CD4-positive, alpha-beta T cell treated with Interleukin-21 for 1 hour (primary cell): ENCODE measurements at regions not wholly inside any gene's neighbourhood (a gene's known extent, or its start where the extent isn't known, plus 50 kb on each side); places are given as distances from the start of the nearest gene placed in this dataset.

ENCODE experiments used
- DNase-seq: peaks from one replicate; pipeline ENCODE4 v3.0.0-alpha.2; 2020

DNA sequence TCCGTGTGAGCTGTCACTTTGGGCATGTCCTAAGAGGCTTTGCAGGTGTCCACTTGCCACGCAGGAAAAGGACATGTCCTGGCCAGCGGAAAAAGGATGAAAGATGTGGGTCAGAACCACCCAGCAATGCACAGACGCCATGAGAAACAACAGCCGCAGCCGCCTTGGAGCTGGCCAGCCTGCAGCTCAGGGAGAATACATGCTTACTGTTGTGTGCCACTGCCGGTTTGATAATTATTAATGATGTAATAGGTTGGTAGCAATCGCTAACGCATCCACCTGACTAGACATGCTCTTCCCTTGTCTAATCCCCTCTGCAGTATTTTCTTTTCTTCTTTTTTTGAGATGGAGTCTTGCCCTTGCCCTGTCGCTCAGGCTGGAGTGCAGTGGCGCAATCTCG, 221.7 kb downstream of the HAUS1 start:
- no peak for DNase-seq

DNA sequence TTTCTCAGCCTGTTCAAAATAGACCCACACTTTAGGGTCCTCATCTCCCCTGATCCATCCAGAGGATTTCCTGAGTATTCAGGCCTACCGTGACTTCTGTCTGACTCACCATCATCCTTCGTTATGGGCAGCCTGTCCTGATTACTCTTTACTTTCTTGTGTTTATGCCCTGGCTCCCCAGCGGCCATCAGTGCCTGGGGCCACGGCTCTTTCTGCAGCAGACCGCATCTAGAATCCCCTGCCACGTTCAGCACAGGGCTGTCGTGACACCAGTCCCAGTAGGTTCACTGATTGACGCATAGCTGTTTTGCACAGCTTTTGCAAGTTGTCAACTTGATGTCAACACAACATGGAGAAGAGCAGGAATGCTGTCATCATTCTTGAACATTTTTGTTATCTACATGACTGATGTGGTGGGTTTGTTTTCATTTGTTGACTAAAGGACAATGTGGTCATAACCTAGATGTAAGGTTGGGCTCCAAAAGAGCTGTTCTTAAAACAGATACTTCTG, 225.6 kb downstream of the HAUS1 start:
- DNase-seq: no peak

DNA sequence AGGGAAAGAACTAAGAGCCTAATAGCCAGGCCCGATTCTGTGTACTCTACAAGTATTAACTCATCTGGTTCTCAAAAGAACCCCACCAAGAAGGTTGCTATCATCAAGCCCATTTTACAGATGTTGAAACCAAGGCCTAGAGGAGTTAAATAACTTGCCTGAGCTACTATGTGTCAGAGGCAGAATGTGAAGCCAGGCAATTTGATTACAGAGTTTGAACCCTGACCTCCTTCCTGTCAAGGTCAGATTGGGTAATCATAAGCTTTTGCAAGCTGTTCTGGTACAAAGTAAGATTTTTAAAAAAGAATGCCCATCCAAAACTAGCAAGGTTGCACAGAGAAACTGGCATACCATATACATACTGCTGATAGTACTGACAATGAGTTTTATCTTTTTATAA, 227.1 kb downstream of the HAUS1 start:
- DNase-seq: no peak

DNA sequence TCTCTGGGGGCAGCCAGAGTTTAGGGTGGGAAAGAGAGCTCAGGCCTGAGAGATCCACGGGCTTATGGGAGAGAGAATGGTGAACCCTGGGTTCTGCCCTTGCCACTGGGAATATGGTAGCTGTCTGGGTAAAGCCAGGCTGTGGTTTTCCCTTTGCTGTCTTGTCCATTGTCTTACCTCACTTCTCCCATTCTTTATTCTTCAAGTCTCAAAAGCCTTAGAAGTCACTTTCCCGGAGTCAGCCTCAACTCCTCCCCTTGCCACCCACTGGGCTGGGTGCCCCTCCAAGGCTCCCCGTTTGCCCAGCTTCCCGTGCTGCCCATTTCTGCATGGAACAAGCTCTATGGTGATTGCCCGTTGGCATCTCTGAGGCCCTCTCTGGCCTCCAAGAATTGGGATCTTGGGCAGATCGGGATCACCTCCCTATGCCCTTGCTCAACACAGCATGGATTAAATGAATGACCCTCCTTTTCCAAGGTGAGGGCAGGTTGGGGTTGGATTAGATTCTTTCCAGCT, 228.2 kb downstream of the HAUS1 start:
- no peak for DNase-seq

DNA sequence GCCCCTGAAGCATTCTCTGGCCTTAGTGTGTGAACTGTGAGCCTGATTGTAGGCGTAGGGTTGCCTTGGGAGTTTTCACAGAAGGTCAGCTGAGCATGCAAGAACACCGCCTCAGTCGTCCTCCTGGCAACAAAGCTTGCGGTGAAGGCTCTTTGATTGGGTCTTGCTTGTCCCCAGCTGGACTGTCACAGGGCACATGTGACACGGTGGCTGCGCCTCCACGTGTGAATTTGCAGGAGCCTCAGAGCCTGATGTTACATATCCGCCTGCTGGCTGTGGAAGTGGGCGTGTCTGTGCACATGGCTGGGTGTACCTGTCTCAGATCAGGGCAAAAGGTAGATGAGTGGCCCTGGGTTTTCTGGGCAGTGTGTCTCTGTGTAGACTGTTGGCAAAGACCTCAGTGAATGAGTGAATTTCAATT, 228.7 kb downstream of the HAUS1 start:
- DNase-seq: no peak

DNA sequence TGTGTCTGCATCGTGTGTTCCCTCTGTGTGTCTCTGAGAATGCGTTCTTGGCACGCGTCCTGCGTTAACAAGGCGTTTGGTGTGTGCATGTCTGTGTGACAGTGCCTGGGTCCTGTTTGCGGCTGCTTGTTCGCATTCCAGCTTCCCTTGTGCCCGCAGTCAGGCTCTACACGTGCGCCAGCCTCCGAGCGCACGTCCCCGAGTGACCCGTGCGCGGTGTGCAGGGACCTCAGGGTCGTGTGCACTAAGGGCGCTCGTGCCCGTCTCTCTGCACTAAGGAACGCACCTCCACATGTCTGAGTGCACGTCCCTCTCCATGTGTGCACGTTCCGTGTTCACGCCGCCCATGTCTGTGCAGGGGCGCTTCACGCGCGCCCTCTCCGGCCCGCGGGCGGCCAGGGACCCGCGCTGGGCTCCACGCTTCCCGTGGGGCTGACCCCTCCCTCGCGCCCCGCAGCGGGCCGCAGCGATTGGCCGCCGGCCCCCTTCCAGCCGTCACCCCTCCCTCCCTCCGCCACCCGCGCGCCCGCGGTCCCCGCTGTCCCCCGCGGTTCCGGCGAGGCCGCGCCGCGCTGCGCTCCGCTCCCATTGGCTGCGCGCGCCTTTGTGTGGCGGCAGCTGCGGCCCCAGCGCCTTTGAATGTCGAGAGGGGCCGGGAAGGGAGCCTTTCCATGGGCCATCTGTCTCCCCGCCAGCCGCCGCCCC, 229.4 kb downstream of the HAUS1 start:
- DNase-seq: no peak

DNA sequence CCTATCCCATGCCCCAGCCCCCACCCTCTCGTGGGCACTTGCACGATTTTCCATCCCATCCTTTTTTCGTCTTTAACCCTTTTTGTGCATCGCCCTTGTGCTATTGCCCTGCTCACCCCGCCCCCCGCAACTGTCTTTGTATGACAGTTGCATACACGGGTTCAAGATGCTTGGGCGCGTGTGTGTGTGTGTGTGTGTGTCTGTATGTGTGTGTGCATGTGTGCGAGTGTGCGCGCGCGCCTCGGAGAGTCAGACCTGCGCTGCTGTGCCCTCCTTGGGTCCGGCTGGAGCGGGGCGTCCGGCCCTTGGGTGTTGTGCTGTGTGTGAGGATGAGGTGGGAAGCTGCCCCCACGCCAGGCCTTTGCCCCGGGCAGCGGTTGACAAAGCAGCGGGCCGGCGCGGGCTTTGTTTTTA, 230.7 kb downstream of the HAUS1 start:
- DNase-seq: no peak

DNA sequence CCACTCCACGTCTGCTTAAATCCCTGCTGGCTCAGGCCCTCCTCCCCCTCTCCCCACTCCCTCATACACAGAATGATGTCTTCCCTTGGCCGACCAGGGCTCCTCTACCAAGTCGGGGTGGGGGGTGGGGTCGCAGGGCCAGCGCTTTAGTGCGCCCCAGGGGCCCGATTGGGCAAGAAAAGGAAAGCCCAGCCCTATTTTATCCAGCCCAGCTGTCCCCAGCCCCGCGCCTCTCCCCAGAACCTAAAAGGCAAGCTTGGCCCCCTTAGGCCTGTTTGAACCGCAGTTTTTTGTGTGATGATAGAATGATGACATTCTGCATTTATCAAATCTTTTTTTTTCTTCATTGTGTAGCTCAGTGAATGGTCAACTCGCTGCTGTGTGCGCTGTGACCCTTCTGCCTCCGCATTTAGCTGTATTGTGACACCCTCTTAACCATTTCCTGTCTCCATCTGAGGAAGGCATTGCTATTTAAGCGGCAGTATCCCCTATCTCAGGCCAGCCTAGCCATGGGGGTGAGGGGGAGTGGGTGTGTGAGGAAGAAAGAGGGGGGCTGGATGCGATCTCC, 231.4 kb downstream of the HAUS1 start:
- no peak for DNase-seq

DNA sequence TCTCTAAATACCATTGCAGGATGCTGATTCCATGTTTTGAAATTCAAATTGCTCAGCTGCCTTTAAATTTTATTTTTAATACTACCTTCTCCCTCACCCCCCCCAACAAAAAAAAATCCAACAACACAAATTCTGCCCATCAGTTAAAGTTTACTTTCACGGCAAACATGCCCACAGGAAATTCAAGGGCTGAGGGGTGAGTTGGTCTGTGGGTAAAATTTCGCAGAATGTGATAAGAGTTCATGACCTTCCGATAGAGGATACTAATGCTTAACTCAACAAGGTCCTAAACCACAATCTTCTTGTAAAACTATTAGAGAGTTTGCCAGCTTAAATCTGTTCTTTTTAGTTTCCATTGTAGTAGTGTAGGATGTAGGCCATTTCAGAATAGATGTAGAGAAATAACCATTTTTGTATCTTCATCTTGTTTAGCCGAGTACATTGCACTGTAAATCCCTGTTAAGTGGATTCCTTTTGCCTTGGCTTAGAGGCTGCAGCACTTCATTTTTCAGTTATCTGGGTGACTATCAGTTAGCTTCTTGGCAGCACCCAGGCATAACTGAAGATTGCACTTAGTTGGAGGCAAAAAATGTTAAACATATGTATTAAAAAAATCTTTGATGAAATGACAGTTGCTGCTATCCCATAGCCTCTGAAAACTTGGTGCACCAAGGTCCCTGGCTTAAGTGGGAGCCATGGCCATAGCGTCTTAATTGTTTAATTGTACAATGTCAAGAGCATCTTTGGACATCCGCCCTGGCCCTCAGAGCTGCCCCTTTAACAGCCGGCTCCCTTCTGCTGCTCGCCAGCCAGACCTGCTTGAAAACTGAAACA, 232.3 kb downstream of the HAUS1 start:
- no peak for DNase-seq

DNA sequence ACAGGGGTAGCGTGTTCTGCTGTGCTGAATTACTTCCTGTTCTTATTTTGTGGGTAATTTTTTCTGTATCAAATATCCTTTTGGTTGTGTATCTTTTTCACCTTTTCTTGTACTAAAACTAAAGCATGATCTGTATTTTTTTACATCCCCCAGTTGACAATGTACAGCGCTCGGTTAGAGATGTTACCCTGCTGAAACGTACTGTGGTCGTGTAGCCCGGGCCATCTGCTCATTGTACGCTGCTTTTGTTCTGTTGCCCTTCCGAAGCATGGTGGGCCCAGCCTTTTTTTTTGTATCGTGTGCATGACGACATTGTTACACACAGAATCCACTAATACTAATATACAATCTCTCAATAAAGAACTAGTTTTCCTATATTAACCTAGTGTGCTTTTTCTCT, 233.1 kb downstream of the HAUS1 start:
- no peak for DNase-seq

DNA sequence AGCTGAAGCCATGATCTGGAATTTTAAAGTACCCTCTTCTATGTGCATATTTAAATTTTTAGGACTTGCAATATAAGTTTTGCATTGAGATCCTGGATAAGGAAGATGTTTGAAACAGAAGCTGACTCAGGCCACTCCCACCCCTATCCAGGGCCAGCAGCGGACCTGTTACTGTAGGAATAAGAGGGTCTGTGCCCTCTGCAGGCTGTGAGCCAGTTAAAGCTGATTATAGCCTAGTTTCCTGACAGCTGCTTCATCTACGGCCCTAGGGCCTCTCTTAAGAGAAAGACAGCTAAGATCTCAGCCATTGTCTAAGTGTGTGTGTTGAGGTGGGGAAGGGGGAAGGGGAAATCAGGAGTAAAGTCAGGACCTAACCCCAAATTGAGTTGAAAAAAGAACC, 234.0 kb downstream of the HAUS1 start:
- no peak for DNase-seq

DNA sequence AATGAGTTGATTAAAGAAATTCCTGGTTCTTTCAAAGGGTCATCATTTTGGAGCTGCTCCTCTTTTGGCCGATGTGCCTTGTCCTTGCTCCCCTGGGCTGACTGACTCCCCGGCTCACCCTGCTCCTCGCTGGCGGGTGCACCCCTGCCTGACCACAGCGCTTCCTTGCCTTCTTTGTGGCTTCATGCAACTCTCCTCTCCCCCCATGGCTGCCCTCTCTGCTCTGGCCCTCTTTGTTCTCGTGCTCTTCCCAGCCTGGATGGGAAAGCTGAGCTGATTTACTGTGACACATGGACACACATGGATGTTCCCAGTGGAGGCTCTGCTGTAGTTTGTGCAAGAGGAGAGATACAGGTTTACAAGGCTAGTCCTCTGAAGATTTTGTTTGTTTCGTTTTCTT, 234.6 kb downstream of the HAUS1 start:
- DNase-seq: no peak

DNA sequence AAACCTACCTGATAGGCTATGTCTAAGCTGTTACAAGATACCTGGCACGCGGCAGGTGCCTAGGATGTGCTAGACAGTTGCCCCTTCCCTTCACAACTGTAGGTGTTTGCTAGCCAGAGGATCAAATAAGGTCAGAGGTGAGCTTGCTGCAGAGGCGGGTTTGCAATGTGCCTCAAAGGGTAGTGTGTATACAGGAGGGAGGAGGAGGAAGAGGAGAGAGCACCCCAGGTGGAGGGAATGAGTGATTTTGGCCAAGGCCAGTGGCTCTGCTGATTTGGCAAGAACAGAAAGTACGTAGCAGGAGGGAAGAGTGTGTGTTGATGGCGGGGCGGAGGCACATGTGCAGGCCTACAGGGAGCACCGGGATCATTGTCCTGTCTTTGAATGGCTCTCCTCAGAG, 236.5 kb downstream of the HAUS1 start:
- DNase-seq: no peak

DNA sequence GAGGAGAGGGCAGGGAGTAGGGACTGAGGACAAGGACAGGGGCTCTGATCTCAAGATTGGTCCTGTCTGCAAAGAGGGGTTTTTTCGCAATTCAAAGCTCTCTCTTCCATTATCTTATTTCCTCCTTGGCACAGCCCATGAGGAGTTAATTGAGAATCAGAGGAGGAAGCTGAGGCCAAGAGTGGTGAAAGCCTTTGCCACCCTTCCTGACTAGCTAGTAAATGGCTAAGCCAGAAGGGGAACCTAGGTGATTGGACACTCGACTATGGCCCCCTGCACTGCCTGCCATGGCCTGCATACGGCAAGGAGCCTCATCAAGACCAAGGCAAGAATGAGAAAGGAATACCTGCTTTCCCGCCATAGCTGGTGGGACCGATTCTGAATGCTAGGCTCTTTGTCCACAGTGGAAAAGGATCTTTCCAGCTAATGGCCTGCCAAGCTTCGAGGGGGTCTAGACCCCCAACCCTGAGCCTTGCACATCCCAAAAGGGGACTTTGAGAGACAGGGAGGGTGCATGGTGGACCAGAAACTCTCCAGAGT, 237.9 kb downstream of the HAUS1 start:
- no peak for DNase-seq

DNA sequence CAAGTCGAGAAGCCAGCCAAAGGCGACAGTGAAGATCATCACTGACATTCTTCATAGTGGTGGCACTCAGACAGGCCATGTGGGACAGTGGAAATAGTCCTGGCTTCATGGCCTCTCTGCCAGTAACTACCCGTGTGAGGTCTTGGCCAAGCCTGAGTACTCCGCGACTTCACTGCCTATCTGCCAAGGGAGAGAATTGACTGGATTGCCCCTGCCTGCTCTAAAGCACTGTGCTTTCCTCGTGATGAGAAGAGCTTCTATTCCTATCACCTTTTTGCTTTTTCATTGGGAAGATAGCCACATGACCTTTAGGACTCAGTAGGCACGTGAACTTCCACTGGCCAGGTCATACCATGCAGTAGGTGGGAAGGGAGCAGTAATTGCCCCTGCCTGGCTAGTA, 239.3 kb downstream of the HAUS1 start:
- no peak for DNase-seq

DNA sequence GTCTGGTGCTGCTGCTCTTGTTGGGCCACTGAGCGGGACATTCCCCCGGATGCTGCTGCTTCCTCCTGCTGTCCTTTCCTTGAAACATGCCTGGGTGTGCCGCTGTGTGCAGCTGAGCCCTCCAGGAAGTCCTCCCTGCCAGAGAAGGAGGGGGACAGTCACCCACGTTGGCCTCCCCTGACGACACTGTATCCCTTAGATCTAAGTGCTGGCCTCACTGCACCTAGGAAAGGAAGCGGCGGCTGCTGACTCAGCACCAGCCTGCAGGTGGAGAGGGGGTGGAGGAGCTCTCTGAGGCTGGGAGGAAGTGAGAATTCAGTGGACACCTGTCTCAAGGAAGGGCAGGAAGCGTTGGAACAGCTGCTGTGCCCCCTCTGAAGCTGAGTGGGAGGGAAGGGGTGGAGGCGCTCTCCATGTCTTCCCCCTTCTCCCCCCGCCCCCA, 239.8 kb downstream of the HAUS1 start:
- peak; percentile 63 for DNase-seq

DNA sequence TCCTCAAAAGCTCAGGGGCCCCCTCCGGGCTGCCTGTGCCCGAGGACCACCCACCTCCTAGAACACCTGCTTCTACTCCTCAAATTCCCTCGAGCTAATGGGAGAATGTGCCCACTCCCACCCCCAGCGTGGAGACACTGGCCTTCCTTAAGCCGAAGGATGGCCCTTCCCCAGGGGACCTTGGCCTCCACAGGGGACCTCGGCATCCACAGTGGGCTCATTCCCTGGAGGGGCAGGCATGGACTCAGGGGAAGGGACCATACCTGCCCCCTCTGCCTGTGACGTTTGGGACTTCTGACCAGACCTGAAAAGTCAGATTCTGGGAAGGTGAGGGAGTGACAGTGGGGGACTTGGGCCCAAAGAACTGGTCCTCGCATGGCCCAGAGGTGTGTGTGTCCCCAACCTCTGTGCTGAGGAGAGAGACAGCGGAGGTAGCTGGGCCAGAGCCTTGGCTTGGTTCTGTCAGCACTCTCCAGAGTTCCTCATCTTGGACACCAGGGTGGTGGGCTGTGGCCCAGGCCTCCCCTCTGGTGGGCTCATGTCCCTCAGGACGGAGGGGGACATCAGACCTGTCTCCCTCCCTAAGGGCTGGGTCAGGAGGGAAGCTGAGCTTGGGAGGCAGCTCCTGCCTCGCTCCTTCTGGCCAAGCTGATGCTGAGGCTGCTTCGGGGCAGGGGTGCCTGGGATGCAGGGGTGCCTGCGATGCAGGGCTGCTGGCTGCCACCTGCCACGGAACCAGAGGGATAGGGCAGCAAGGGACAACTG, 240.4 kb downstream of the HAUS1 start:
- no peak for DNase-seq

DNA sequence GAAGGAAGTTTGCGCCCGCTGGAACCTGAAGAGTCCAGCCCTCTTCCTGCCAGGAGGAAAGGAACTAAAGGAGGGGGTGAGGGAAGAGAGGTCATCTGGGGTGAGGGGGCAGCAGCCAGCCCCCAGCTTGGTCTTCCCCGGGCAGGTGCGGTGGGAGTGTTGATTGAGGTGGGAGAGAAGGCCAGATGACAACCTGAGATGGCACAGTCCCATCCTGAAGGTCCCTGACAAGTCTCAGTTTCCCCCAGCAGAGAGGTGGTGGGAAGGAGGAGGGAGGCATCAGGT, 240.9 kb downstream of the HAUS1 start:
- DNase-seq: no peak

DNA sequence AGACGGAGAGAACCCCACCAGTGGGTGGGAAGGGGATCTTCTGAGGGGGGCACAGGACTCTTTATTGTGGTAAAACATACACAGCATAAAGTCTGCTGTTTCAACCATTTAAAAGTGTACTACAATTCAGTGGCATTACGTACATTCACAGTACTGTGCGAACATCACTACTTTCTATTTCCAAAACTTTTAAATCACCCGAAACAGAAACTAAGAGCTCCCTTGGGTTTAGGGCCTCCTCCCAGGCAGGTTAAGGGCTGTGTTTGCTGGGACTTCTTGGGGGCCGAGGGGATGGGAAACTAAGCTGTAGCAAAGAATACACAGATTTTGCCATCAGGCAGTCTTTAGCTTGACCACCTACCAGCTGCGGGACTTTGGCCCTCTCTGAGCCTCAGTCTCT, 242.0 kb downstream of the HAUS1 start:
- no peak for DNase-seq

DNA sequence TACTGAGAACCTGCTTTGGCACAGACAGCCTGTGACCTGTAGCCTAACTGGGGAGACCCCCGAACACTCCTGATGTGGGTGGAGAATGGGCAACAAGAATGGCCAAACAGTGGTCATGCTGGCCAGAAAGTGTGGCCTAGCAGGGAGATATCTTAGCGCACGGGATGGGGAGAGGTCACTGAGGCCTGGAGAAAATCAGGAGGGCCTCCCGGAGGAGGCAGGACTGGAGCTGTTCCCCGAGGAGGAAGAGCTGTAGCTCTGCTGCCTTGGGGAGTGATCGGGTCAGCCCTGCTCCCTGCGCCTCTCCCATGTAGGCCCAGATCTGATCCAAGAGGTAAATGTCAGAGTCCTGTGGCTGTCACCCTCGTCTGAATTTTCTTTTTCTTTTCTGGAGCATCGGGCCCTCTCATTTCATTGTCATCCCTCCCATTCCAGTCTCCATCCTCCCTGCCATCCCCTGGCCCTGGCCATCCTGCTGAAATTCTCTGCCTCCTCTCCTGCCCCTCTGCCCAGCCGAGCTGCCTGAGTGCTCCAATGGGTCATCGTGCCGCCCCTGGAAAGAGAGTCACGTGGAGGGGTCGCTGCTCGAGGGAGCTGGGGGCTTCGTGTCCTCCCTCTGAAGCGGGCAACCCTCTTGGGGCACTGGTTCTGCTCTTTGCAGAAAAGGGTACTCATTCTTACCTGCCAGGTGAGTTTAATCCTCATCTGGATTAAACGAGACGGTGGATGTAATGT, 242.9 kb downstream of the HAUS1 start:
- no peak for DNase-seq

DNA sequence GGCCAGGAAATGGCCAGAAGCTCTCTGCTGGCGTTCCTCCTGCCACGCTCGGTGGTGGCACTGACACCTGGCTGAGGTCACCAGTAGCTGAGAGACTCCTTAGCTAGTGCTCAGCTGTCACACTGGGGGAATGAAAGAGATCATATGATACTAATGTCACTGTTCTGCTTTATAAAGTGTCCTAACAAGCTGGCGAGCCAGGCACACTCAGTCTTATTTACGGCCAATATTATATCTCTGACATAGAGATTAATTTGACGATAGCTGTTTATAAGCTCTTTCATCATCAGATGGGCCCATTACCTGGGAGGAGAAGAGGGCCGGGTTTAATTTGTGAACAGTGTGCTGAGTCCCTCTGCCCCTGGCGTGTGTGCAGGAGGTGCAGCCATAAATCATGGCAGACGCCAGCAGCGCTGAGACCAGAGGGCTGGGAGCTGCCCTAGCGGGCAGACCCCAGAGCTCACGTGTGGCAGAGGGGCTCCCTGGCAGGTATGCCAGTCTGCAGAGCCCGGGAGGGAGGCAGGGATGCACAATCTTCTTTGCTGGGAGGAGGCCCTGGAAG, 246.5 kb downstream of the HAUS1 start:
- no peak for DNase-seq
